Retina (tissue), 1 donor: ENCODE measurements at regions not wholly inside any gene's neighbourhood (a gene's known extent, or its start where the extent isn't known, plus 50 kb on each side); places are given as distances from the start of the nearest gene placed in this dataset.

Experiments used
- DNase-seq: peaks from one replicate; pipeline ENCODE4 v3.0.0-alpha.2; 2016

- DNase-seq: peak; percentile 49
These were observed 228.3 kb upstream of the ADAMTS16 start for GRCh38 chr5:4911646-4912403.

GRCh38 chr5:4921929-4922328, 218.2 kb upstream of the ADAMTS16 start:
- DNase-seq: no peak

- no peak for DNase-seq
These were observed 215.6 kb upstream of the ADAMTS16 start for GRCh38 chr5:4924577-4924976.

- DNase-seq: peak; percentile 35
These were observed 213.0 kb upstream of the ADAMTS16 start for GRCh38 chr5:4927097-4927496.

GRCh38 chr5:4928409-4928808, 211.7 kb upstream of the ADAMTS16 start:
- DNase-seq: no peak

- no peak for DNase-seq
These were observed 211.0 kb upstream of the ADAMTS16 start for GRCh38 chr5:4929092-4929655.

GRCh38 chr5:4939042-4939781, 200.9 kb upstream of the ADAMTS16 start:
- DNase-seq: no peak

GRCh38 chr5:4941161-4941560, 199.0 kb upstream of the ADAMTS16 start:
- no peak for DNase-seq

- DNase-seq: peak; percentile 68
These were observed 197.9 kb upstream of the ADAMTS16 start for GRCh38 chr5:4941957-4942830.

GRCh38 chr5:4942831-4943178, 197.3 kb upstream of the ADAMTS16 start:
- no peak for DNase-seq

GRCh38 chr5:4945296-4945695, 194.8 kb upstream of the ADAMTS16 start:
- no peak for DNase-seq

- DNase-seq: no peak
These were observed 193.0 kb upstream of the ADAMTS16 start for GRCh38 chr5:4947106-4947505.

- no peak for DNase-seq
These were observed 192.1 kb upstream of the ADAMTS16 start for GRCh38 chr5:4947893-4948536.

GRCh38 chr5:4949108-4949507, 191.0 kb upstream of the ADAMTS16 start:
- DNase-seq: no peak

GRCh38 chr5:4953576-4953975, 186.6 kb upstream of the ADAMTS16 start:
- DNase-seq: peak; percentile 42

GRCh38 chr5:4954048-4954447, 186.1 kb upstream of the ADAMTS16 start:
- no peak for DNase-seq

GRCh38 chr5:4963265-4963664, 176.9 kb upstream of the ADAMTS16 start:
- DNase-seq: no peak

GRCh38 chr5:4969351-4969750, 170.8 kb upstream of the ADAMTS16 start:
- no peak for DNase-seq

- no peak for DNase-seq
These were observed 170.0 kb upstream of the ADAMTS16 start for GRCh38 chr5:4970171-4970570.

GRCh38 chr5:4976902-4977301, 163.2 kb upstream of the ADAMTS16 start:
- DNase-seq: no peak

- DNase-seq: no peak
These were observed 162.6 kb upstream of the ADAMTS16 start for GRCh38 chr5:4977416-4978110.

GRCh38 chr5:4980201-4980600, 159.9 kb upstream of the ADAMTS16 start:
- DNase-seq: peak; percentile 46
